HG03064 (cell line): ENCODE measurements at regions not wholly inside any gene's neighbourhood (a gene's known extent, or its start where the extent isn't known, plus 50 kb on each side); places are given as distances from the start of the nearest gene placed in this dataset.

Experiments
- ATAC-seq: cut with Tn5 transposase; IDR thresholded peaks from one replicate; pipeline ENCODE4 v1.9.1; 2021; ENCODE audit warnings: low read depth; ENCODE audit not compliant: unreplicated experiment

DNA sequence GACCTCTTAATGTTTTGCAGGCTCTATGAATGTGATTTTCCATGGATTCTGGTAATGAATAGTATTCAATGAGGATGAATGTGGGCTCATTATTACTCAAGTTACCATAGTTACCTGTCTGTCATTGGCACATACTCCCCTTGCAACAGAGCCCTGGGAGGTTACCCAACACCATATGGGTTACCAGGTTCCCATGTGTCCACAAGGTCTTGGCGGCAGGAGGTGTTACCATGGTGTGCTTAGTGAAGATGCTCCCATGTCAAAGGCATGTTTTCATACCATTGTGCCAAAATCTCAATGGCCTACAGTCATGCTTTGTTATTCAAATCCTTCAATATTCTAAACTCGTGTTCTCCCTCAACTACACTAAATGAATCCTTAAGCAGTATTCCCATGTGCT, 232.5 kb downstream of the HDGFL1 start:
- no peak for ATAC-seq

DNA sequence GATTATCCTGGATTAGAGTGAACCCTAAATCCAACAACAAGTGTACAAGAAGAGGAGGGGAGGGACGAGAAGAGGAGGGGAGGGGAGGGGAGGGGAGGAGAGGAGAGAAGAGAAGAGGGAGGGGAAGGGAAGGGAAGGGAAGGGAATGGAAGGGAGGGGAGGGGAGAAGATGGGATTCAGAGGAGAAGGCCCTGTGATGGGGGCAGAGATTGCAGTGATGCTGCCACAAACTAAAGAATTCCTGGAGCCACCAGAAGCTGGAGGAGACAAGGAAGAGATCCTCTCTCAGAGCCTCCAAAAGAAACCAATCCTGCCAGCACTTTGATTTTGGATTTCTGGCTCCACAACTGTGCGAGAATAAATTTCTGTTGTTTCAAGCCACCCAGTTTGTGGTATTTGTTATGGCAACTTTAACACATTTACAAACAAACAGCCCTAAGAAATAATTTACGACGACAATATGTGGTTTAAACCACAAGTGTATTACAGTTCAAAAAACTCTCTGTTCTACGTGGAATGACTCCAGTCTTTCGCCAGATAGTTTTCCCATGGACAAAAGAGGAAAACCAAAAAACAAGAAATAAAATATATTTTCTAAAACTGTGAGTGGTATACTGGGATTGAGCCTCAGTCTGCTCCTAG, 235.4 kb downstream of the HDGFL1 start:
- no peak for ATAC-seq

DNA sequence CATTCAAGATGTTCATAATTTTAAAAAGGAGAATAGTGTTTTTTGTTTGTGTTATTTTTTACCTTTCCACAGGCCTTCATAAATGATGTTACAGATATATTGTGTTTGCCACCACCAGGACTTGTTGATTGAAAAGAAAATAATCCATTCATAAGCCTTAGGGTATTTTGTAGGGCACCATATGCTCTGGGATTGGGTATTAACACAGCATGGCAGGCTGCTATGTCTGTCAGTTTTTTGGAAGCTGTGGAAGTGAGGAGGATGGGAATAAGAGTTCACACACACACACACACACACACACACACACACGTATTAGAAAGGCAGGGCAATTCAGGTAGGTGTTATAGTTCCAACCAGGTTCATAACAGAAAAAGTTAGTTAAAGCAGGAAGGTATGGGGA, 237.9 kb downstream of the HDGFL1 start:
- no peak for ATAC-seq

- ATAC-seq, result no peak
Observed at GRCh38 chr6:22807818-22808217, 238.5 kb downstream of the HDGFL1 start.

- ATAC-seq, result no peak
Observed at GRCh38 chr6:22808466-22808865, 239.1 kb downstream of the HDGFL1 start.

- ATAC-seq, result no peak
Observed at GRCh38 chr6:22809370-22809769, 240.0 kb downstream of the HDGFL1 start.

GRCh38 chr6:22819209-22819608, 249.8 kb downstream of the HDGFL1 start:
- no peak for ATAC-seq

- no peak for ATAC-seq
Observed at GRCh38 chr6:22821664-22822320, 252.4 kb downstream of the HDGFL1 start.

DNA sequence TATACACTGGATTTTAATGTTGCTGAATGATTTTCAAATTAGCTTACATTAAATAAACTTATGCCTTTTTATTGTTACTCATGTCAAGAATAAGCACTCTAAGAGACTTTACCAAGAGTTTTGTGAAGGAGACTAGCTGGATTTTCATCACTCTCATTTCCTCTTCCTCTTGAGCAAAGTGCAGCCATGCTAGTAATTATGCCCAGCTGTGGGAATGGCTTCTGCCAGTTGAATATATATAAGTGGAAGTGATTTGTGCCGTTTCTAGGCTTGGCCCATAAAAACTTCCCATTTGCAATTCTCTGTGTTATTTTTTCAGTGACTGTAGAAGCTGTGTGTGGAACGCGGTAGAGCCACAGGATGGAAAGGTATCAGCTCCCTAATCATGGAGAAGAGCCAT, 255.8 kb downstream of the HDGFL1 start:
- ATAC-seq, result no peak

- no peak for ATAC-seq
Observed at GRCh38 chr6:22826961-22827360, 257.6 kb downstream of the HDGFL1 start.

DNA sequence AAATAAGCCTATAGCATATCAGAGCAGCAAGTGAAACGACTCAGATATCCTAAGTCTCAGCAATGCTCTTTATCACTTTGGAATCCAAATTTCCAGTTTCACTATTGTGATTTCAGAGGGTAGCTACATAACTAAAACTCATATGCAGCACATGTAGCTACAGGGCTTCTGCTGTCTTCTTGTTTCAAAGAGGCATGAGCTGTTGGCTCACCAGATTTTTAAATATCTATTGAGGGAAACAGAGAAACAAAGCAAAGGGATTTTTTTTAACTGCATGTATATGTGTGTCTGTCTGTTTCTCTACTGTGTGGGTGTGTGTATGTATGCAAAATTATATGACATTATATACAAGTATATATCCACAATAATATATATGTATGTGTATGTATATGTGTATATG, 258.4 kb downstream of the HDGFL1 start:
- no peak for ATAC-seq

DNA sequence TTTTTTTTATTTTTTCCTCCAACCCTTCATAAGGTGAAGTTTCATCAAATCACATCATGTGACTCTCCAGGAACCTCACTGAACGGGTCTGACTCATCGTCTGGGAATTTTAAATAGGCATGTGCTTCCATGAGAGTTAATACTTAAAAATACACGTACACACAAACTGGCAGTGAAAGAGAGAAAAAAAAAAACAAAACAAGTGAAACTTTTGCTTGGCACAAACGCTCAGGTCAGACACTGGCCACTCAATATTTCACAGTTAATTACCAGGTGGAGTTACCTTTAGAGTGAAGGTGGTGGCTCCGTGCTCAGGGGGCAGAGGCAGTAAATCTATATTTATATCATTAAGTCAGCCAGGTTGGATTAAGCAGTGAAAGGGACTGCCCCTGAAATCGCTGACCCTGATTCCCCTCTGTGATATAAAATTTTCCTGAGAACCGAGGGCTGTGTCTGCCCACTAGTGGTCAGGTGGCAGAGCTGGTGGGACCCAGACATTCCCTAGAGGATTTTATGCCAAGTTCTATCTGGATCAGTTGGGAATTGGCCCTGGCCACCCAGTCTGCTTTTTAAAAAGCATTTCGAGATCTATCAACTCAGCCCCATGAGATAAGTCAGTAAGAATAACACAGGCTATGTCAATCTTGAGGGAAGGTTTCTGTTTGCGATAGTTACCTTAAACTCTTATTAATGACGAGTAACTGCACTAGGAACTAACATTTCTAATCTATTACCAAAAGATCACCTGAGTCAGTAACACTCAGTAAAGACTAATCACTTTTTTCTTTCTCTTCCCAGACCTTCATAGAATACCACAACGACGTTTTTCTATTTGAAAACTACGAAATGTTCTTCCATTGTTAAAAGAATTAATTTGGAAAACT, 259.1 kb downstream of the HDGFL1 start:
- no peak for ATAC-seq

DNA sequence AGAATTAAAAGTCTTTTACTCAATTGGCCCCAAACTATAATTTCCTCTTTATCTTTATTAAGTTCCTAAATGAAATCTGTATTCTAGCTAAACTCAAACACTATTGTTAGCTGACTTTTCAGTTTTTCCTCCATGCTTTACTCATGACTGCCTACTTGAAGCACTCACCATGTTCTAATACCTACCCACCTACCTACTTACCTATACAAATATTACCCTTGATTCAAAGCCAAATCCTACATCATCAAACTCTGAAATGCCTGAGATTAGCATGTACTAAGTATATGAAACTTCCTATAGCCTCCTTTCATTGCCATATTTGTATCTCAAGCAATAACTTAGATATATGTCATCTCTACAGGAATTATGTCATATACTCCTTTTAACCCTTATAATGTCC, 259.7 kb downstream of the HDGFL1 start:
- ATAC-seq, result no peak

DNA sequence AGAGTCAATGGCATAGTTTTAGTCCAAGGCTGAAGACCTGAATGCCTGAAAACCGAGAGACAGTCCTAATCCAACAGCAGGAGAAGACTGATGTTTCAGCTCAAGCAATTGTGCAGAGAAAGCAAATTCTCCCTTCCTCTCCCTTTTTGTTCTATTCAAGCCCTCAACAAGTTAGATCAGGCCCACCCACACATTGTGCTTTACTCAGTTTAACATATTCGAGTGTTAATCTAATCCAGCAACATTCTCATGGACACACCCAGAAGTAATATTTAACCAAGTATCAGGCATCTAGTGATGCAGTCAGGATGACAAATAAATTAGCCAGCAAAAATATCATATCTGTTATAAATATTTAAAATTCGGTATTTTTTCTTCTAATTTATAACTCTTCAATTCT, 261.1 kb downstream of the HDGFL1 start:
- ATAC-seq, result no peak

GRCh38 chr6:22833191-22833590, 263.8 kb downstream of the HDGFL1 start:
- ATAC-seq, result no peak

DNA sequence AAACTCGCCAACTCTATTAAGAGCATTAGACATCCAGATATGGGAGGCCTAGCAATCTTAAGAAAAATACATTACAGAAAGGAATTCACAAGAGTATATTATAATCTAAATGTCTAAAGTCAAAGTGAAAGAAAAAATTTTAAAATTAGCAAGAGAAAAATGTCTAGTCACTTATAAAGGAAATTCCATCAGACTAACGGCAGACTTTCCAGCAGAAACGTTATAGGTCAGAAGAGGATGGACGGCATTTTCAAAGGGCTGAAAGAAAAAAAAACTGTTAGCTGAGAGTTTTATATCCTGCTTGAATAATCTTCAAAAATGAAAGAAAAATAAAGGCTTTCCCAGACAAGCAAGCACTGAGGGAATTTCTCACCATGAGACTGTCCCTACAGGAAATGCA, 269.0 kb downstream of the HDGFL1 start:
- ATAC-seq, result no peak

DNA sequence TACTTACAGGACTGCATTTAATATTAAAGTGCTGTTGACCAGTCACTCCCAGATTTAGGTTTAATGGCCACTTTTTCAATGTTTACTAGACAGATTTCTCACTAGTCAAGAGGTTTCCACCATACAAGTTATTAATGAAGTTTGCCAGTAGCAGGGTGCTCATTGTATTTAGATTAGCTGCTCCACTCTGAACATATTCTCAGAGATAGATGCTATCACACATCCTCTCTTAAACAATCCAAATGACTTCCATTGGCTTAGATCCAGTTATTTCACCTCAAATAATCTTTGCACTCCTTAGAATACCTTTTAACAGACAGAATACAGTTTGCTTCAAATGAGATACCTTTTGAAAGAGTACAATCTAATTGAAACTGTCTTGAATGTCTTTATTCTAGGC, 276.1 kb downstream of the HDGFL1 start:
- no peak for ATAC-seq

GRCh38 chr6:22848121-22848520, 278.8 kb downstream of the HDGFL1 start:
- ATAC-seq, result no peak

DNA sequence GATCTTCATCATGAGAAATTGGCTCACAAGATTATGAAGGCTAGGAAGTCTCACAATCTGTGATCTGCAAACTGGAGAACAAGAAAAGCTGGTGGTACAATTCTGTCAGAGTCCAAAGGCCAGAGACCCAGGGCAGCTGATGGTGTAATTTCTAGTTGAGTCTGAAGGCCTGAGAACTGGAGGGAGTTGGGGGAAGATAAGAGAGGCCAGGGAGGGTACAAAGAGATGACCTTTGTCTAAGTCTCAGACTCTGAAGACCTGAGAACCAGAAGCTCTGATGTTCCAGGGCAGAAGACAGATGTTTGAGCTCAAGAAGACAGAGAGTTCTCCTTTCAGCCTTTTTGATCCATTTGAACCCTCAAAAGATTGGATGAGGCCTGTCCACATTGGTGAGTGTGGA, 280.6 kb downstream of the HDGFL1 start:
- no peak for ATAC-seq

- ATAC-seq, result no peak
Observed at GRCh38 chr6:22852101-22852500, 282.7 kb downstream of the HDGFL1 start.

- ATAC-seq, result no peak
Observed at GRCh38 chr6:22873513-22874136, 304.3 kb downstream of the HDGFL1 start.
